ENCODE measurements at regions not wholly inside any gene's neighbourhood (a gene's known extent, or its start where the extent isn't known, plus 50 kb on each side); places are given as distances from the start of the nearest gene placed in this dataset.

DNA sequence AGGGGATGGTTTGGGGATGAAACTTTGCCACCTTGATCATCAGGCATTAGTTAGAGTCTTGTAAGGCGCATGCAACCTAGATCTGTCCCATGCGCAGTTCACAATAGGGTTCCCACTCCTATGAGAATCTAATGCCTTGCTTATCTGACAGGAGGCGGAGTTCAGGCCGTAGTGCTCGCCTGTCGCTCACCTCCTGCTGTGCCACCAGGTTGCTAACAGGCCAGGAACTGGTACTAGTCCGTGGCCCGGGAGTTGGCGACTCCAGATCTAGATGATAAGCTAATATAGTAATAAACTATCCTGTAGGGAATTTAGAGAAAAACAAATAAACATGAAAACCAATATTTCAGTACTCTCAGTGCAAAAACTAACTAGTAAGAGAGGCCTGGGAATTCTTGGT lies 155.4 kb upstream of the ANO5 start:
- TF ChIP-seq OSR1 (CRISPR knock-in tag; IDR thresholded peaks at IDR 0.05) (no peak), POU6F1 (CRISPR knock-in tag; IDR thresholded peaks at IDR 0.05; ENCODE audit: borderline replicate concordance, low read depth) (no peak), ZNF565 (CRISPR knock-in tag; conservative IDR thresholded peaks at IDR 0.05; ENCODE audit: low read depth) (no peak), GLIS3 (CRISPR knock-in tag; IDR thresholded peaks at IDR 0.05) (no peak), ZFP3 (CRISPR knock-in tag; IDR thresholded peaks at IDR 0.05) (no peak), CSDC2 (CRISPR knock-in tag; IDR thresholded peaks at IDR 0.05) (no peak), TCF4 (CRISPR knock-in tag; IDR thresholded peaks at IDR 0.05; ENCODE audit: borderline replicate concordance) (no peak), ZNF8 (CRISPR knock-in tag; IDR thresholded peaks at IDR 0.05) (no peak), TOX (CRISPR knock-in tag; IDR thresholded peaks at IDR 0.05; ENCODE audit: borderline replicate concordance) (no peak)
- TF ChIP-seq, protein P1, sequence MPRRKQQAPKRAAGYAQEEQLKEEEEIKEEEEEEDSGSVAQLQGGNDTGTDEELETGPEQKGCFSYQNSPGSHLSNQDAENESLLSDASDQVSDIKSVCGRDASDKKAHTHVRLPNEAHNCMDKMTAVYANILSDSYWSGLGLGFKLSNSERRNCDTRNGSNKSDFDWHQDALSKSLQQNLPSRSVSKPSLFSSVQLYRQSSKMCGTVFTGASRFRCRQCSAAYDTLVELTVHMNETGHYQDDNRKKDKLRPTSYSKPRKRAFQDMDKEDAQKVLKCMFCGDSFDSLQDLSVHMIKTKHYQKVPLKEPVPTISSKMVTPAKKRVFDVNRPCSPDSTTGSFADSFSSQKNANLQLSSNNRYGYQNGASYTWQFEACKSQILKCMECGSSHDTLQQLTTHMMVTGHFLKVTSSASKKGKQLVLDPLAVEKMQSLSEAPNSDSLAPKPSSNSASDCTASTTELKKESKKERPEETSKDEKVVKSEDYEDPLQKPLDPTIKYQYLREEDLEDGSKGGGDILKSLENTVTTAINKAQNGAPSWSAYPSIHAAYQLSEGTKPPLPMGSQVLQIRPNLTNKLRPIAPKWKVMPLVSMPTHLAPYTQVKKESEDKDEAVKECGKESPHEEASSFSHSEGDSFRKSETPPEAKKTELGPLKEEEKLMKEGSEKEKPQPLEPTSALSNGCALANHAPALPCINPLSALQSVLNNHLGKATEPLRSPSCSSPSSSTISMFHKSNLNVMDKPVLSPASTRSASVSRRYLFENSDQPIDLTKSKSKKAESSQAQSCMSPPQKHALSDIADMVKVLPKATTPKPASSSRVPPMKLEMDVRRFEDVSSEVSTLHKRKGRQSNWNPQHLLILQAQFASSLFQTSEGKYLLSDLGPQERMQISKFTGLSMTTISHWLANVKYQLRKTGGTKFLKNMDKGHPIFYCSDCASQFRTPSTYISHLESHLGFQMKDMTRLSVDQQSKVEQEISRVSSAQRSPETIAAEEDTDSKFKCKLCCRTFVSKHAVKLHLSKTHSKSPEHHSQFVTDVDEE (CRISPR knock-in tag; IDR thresholded peaks at IDR 0.05), result no peak
- TF ChIP-seq, protein P2, sequence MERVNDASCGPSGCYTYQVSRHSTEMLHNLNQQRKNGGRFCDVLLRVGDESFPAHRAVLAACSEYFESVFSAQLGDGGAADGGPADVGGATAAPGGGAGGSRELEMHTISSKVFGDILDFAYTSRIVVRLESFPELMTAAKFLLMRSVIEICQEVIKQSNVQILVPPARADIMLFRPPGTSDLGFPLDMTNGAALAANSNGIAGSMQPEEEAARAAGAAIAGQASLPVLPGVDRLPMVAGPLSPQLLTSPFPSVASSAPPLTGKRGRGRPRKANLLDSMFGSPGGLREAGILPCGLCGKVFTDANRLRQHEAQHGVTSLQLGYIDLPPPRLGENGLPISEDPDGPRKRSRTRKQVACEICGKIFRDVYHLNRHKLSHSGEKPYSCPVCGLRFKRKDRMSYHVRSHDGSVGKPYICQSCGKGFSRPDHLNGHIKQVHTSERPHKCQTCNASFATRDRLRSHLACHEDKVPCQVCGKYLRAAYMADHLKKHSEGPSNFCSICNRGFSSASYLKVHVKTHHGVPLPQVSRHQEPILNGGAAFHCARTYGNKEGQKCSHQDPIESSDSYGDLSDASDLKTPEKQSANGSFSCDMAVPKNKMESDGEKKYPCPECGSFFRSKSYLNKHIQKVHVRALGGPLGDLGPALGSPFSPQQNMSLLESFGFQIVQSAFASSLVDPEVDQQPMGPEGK (CRISPR knock-in tag; IDR thresholded peaks at IDR 0.05; ENCODE audit: borderline replicate concordance), result no peak
- TF ChIP-seq, protein P3, sequence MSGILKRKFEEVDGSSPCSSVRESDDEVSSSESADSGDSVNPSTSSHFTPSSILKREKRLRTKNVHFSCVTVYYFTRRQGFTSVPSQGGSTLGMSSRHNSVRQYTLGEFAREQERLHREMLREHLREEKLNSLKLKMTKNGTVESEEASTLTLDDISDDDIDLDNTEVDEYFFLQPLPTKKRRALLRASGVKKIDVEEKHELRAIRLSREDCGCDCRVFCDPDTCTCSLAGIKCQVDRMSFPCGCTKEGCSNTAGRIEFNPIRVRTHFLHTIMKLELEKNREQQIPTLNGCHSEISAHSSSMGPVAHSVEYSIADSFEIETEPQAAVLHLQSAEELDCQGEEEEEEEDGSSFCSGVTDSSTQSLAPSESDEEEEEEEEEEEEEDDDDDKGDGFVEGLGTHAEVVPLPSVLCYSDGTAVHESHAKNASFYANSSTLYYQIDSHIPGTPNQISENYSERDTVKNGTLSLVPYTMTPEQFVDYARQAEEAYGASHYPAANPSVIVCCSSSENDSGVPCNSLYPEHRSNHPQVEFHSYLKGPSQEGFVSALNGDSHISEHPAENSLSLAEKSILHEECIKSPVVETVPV (CRISPR knock-in tag; IDR thresholded peaks at IDR 0.05), result no peak
